Right renal cortex interstitium (tissue), 3 donors: ENCODE measurements at regions not wholly inside any gene's neighbourhood (a gene's known extent, or its start where the extent isn't known, plus 50 kb on each side); places are given as distances from the start of the nearest gene placed in this dataset.

ENCODE experiments used
- DNase-seq, 3 donors: peaks; one replicate each; pipeline ENCODE4 v3.0.0-alpha.2; 2013; ENCODE audit warnings: low read depth in 3 of 3, low spot score in 2 of 3

GRCh38 chr9:38229504-38230155, 160.6 kb upstream of the SHB start:
- DNase-seq: no peak

- no peak for DNase-seq
These were observed 160.1 kb upstream of the SHB start for GRCh38 chr9:38229104-38229500.

- DNase-seq: no peak
These were observed 159.5 kb upstream of the SHB start for GRCh38 chr9:38228331-38229103.

GRCh38 chr9:38227656-38228055, 158.6 kb upstream of the SHB start:
- DNase-seq: no peak

GRCh38 chr9:38227061-38227540, 158.1 kb upstream of the SHB start:
- DNase-seq: peak; percentile 52 to 69 (median 57)

- DNase-seq: no peak
These were observed 157.5 kb upstream of the SHB start for GRCh38 chr9:38226491-38226951.

- no peak for DNase-seq
These were observed 155.9 kb upstream of the SHB start for GRCh38 chr9:38224941-38225340.

GRCh38 chr9:38216572-38216971, 147.5 kb upstream of the SHB start:
- DNase-seq: no peak

- no peak for DNase-seq
These were observed 146.4 kb upstream of the SHB start for GRCh38 chr9:38215465-38215864.

GRCh38 chr9:38214432-38214831, 145.4 kb upstream of the SHB start:
- DNase-seq: no peak

GRCh38 chr9:38213631-38214299, 144.7 kb upstream of the SHB start:
- no peak for DNase-seq

GRCh38 chr9:38212016-38212415, 143.0 kb upstream of the SHB start:
- DNase-seq: no peak

GRCh38 chr9:38211002-38211401, 142.0 kb upstream of the SHB start:
- DNase-seq: no peak

- no peak for DNase-seq
These were observed 139.3 kb upstream of the SHB start for GRCh38 chr9:38208206-38208901.

- DNase-seq: no peak
These were observed 138.3 kb upstream of the SHB start for GRCh38 chr9:38207247-38207778.

- no peak for DNase-seq
These were observed 136.3 kb upstream of the SHB start for GRCh38 chr9:38205279-38205678.

GRCh38 chr9:38202336-38202938, 133.4 kb upstream of the SHB start:
- DNase-seq: no peak

GRCh38 chr9:38201844-38202243, 132.8 kb upstream of the SHB start:
- no peak for DNase-seq

GRCh38 chr9:38200431-38200830, 131.4 kb upstream of the SHB start:
- DNase-seq: no peak

GRCh38 chr9:38198140-38198539, 129.1 kb upstream of the SHB start:
- DNase-seq: no peak
